IPS DF 6.9 (cell line): ENCODE measurements at regions not wholly inside any gene's neighbourhood (a gene's known extent, or its start where the extent isn't known, plus 50 kb on each side); places are given as distances from the start of the nearest gene placed in this dataset.

ENCODE experiments used
- DNase-seq: peaks from one replicate; pipeline ENCODE4 v3.0.0-alpha.2; 2013; ENCODE audit warnings: low read depth, low spot score
- H3K27ac ChIP-seq: one replicate; pipeline ENCODE4 v1.5.1; 2013; ENCODE audit warnings: low read length, control low read depth
- H3K27me3 ChIP-seq: 2 replicates; pipeline ENCODE4 v1.6.1; 2013; ENCODE audit warnings: mild to moderate bottlenecking, low read length; ENCODE audit not compliant: control insufficient read depth, insufficient read depth
- H3K36me3 ChIP-seq: 2 replicates; pipeline ENCODE4 v1.6.1; 2013; ENCODE audit warnings: low read length; ENCODE audit not compliant: control insufficient read depth, insufficient read depth
- H3K4me1 ChIP-seq: 2 replicates; pipeline ENCODE4 v1.6.1; 2013; ENCODE audit warnings: low read length; ENCODE audit not compliant: control insufficient read depth, insufficient read depth
- H3K4me3 ChIP-seq: 2 replicates; pipeline ENCODE4 v1.5.1; 2013; ENCODE audit warnings: mild to moderate bottlenecking, low read length
- H3K9me3 ChIP-seq: 2 replicates; pipeline ENCODE4 v1.6.1; 2013; ENCODE audit warnings: low read length, inconsistent platforms; ENCODE audit not compliant: control insufficient read depth, insufficient read depth
- WGBS: extraction: QIAGEN DNeasy Blood & Tissue Kit; methylation state at CpG from one replicate; pipeline ENCODE4 v1.1.7; 2013; ENCODE audit warnings: mixed read lengths, missing lambda C conversion rate; ENCODE audit not compliant: insufficient read length, insufficient coverage; 5-methylcytosine and 5-hydroxymethylcytosine counted together

GRCh38 chr20:50282592-50283241 lies 92.1 kb downstream of the CEBPB start:
- WGBS = no CpG with 5 or more reads among the region's 17 CpGs
- H3K27me3 ChIP-seq = no peaks in the 10 kb centered on the region
- no peak overlapping the region for H3K27ac ChIP-seq
- H3K4me1 ChIP-seq = no peaks in the 10 kb centered on the region
- no peaks in the 10 kb centered on the region for H3K36me3 ChIP-seq
- no peak overlapping the region for H3K4me3 ChIP-seq
- no peak for DNase-seq
- no peaks in the 10 kb centered on the region for H3K9me3 ChIP-seq

GRCh38 chr20:50283370-50283769 lies 92.7 kb downstream of the CEBPB start:
- no CpG with 5 or more reads among the region's 7 CpGs for WGBS
- no peak overlapping the region for H3K27ac ChIP-seq
- no peaks in the 10 kb centered on the region for H3K36me3 ChIP-seq
- DNase-seq = no peak
- H3K4me1 ChIP-seq = no peaks in the 10 kb centered on the region
- H3K27me3 ChIP-seq = no peaks in the 10 kb centered on the region
- no peak overlapping the region for H3K4me3 ChIP-seq
- no peaks in the 10 kb centered on the region for H3K9me3 ChIP-seq

- no peak for DNase-seq
- Histone ChIP-seq H3K36me3 (no peaks in the 10 kb centered on the region), H3K27me3 (no peaks in the 10 kb centered on the region), H3K4me1 (no peaks in the 10 kb centered on the region), H3K9me3 (no peaks in the 10 kb centered on the region), H3K4me3 (no peak overlapping the region), H3K27ac (no peak overlapping the region)
- WGBS = no CpG with 5 or more reads among the region's 24 CpGs
Observed at GRCh38 chr20:50283922-50284810, 93.5 kb downstream of the CEBPB start.

- H3K36me3 ChIP-seq = no peaks in the 10 kb centered on the region
- no peaks in the 10 kb centered on the region for H3K9me3 ChIP-seq
- H3K27ac ChIP-seq = no peak overlapping the region
- no CpG with 5 or more reads among the region's 10 CpGs for WGBS
- DNase-seq = no peak
- no peaks in the 10 kb centered on the region for H3K4me1 ChIP-seq
- H3K4me3 ChIP-seq = no peak overlapping the region
- no peaks in the 10 kb centered on the region for H3K27me3 ChIP-seq
Observed at GRCh38 chr20:50284811-50285375, 94.3 kb downstream of the CEBPB start.

DNA sequence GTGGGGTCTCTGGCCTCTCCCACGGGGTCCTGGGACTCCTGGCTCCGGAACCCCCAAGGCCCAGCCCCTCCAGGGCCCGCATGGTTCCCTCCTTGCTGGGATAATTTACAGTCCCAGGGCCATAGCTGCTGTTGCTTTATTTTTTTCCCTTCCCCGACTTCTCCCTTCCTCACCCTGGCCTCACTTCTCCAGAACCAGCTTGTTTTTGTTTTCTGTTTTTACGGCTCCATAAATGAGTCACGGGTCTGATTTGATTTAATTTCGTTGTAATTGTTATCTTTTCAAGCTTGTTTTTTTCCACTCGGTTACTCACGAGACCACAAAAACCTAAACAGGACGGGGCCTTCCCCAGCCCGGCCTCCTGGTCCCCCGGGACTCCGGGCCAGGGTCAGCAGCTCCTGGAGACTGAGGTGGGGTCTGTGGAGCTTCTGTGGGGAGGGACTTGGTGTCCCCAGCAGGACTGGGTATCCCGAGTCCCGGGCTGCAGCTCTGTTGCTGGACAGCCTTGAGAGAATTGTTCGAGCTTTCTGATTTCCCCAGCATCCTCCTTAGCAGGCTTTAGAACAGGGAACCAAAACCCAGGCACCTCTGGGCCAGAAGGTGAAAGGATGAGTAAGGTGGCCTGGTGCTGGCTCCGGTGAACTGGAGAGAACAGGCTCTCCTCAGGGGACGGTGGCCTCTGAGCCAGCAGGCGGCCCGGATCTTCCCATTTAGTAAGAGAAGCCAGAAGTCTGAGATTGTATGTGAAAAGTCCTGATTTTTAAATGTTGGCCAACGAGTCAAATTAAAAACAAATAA lies 94.9 kb downstream of the CEBPB start:
- no peaks in the 10 kb centered on the region for H3K4me1 ChIP-seq
- no peaks in the 10 kb centered on the region for H3K9me3 ChIP-seq
- no peak for DNase-seq
- no peaks in the 10 kb centered on the region for H3K36me3 ChIP-seq
- no peak overlapping the region for H3K4me3 ChIP-seq
- no CpG with 5 or more reads among the region's 21 CpGs for WGBS
- H3K27ac ChIP-seq = no peak overlapping the region
- H3K27me3 ChIP-seq = no peaks in the 10 kb centered on the region

DNA sequence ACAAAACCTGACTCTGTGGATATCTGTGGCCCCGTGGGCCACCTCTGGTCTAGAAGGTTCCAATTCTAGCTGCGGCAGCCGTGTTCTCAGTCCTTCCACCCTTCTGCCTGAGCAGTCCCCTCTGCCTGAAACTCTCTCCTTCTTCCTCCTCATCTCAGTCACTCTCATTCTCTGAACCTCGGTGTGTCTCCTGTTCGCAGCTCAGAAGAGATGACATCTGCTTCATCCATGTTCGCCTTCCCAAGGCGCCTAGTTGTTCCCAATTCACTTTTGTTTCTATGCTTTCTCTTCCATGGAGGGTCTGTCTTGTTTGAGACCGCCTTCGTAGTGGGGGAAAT lies 95.5 kb downstream of the CEBPB start:
- WGBS = no CpG with 5 or more reads among the region's 9 CpGs
- no peak overlapping the region for H3K4me3 ChIP-seq
- no peak overlapping the region for H3K27ac ChIP-seq
- no peaks in the 10 kb centered on the region for H3K36me3 ChIP-seq
- no peaks in the 10 kb centered on the region for H3K4me1 ChIP-seq
- H3K9me3 ChIP-seq = no peaks in the 10 kb centered on the region
- H3K27me3 ChIP-seq = no peaks in the 10 kb centered on the region
- DNase-seq = no peak

DNA sequence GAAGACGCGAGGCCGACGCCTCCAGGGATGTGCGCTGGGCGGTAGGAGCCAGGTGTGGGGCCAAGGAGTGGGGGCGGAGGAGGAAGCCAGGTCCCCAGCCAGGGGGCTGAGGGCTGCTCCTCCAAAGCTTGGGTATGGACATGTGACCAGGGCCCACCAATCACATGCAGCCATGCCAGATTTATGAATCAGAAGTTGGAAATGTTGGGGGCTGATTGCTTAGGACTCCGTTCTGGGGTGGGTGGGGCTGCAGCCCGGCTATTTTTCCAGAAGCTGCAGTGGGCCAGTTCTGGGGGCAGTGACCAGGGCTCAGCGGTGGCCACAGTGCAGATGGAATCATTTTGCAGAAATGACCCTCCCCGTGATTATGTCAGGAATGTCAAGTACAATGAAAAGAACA lies 96.0 kb downstream of the CEBPB start:
- H3K27ac ChIP-seq = no peak overlapping the region
- WGBS = no CpG with 5 or more reads among the region's 11 CpGs

DNA sequence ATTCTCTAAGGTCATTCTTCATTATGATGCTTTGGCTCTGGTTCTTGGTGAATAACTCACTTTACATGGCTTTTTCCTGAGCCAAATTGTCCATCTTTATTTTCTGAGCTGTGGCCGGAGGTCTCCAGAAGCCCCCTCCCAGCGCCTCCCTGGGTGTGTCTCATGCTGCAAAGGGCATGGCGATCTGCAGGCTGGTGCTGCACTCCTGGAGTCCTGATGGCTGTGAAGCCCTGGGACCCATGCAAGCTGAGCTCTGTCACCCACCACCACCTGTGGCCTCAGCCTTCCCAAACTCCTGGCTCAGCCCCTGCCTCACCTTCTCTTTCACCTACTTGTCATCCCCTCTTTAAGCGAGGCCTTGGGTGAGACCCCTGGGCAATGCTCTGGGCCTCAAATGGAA lies 96.9 kb downstream of the CEBPB start:
- no peak overlapping the region for H3K27ac ChIP-seq
- no CpG with 5 or more reads among the region's 4 CpGs for WGBS
- H3K4me3 ChIP-seq = no peak overlapping the region
- H3K9me3 ChIP-seq = no peaks in the 10 kb centered on the region
- H3K27me3 ChIP-seq = no peaks in the 10 kb centered on the region
- DNase-seq = no peak
- no peaks in the 10 kb centered on the region for H3K36me3 ChIP-seq
- no peaks in the 10 kb centered on the region for H3K4me1 ChIP-seq

More for the DNA sequence above, 96.0 kb downstream of the CEBPB start:
- Histone ChIP-seq H3K4me3 (no peak overlapping the region), H3K36me3 (no peaks in the 10 kb centered on the region), H3K9me3 (no peaks in the 10 kb centered on the region), H3K4me1 (no peaks in the 10 kb centered on the region), H3K27me3 (no peaks in the 10 kb centered on the region)
- DNase-seq = no peak

GRCh38 chr20:50288128-50288623 lies 97.5 kb downstream of the CEBPB start:
- H3K27ac ChIP-seq = no peak overlapping the region
- no peaks in the 10 kb centered on the region for H3K4me1 ChIP-seq
- H3K4me3 ChIP-seq = no peak overlapping the region
- no peaks in the 10 kb centered on the region for H3K36me3 ChIP-seq
- no peak for DNase-seq
- no CpG with 5 or more reads among the region's 6 CpGs for WGBS
- H3K27me3 ChIP-seq = no peaks in the 10 kb centered on the region
- H3K9me3 ChIP-seq = no peaks in the 10 kb centered on the region

GRCh38 chr20:50289581-50289980 lies 99.0 kb downstream of the CEBPB start:
- Histone ChIP-seq H3K36me3 (no peaks in the 10 kb centered on the region), H3K9me3 (no peaks in the 10 kb centered on the region), H3K4me3 (no peak overlapping the region), H3K27me3 (no peaks in the 10 kb centered on the region), H3K27ac (no peak overlapping the region), H3K4me1 (no peaks in the 10 kb centered on the region)
- no peak for DNase-seq
- no CpG with 5 or more reads among the region's 10 CpGs for WGBS
